HG03060 (cell line): ENCODE measurements at regions not wholly inside any gene's neighbourhood (a gene's known extent, or its start where the extent isn't known, plus 50 kb on each side); places are given as distances from the start of the nearest gene placed in this dataset.

Experiments used
- ATAC-seq: cut with Tn5 transposase; IDR thresholded peaks from one replicate; pipeline ENCODE4 v1.9.1; 2021; ENCODE audit warnings: low read depth, moderate number of reproducible peaks; ENCODE audit not compliant: unreplicated experiment

DNA sequence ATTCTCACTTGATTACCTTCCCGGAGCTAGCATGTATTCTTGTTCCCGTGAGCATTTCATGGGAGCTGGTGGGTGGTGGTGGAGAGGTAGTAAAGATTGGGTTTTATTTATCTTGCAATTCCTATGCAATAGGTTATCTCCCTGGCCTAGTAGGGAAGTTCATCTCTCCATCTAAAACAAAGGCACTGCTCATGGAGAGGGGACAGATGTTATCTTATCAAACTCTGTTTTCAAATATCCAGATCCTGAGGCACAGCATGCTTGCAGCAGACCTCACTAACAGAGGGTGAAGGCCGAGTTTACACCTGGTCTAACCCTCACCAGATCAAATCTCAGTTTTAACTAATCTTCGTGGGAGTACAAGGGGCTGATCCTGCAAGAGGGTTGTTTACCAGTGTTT lies 98.9 kb downstream of the CYRIA start:
- ATAC-seq: no peak

- no peak for ATAC-seq
Observed at GRCh38 chr2:16565481-16565880, 100.2 kb downstream of the CYRIA start.

DNA sequence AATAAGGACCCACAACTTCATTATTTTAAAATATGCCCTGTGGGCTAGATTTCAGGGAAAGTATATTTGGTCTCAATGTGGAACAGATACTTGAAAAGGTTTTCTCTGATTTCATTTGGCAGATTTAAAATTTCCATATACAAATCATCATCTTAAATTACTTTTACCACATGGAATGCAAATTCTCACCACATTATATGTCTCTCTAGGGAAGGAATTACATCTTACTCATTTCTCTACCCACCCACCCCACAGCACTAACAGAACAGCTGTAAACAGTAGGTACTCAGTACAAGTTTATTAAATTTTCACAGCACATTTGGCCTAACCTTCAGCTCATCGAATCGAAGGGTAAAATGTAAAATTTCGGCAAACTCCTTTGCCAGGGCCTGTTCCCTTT lies 104.0 kb downstream of the CYRIA start:
- no peak for ATAC-seq

- no peak for ATAC-seq
Observed at GRCh38 chr2:16561251-16561650, 104.4 kb downstream of the CYRIA start.

- no peak for ATAC-seq
Observed at GRCh38 chr2:16559278-16560067, 106.2 kb downstream of the CYRIA start.

DNA sequence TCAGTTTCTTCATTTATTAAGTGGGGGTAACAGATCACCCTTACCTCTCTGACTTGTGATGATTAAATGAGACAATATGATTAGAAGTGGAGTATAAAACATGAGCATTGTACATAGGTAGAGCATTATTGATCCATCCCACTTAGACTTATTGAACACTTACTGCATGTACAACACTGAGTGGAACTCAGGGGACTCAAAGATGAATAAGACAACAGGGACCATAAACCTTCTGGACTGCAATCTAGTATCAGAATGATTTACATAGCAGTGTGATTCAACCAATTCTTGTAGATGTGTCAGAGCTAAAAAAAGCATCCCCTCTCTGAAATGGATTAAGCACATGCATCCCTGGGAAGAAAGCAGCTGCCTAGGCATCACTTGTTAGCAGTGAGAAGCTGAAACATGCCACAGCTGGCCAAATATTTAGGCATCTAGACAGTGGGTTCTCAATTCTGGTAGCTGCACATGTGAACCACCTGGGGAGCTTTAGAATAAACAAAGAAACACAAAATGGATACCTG lies 111.5 kb downstream of the CYRIA start:
- no peak for ATAC-seq

DNA sequence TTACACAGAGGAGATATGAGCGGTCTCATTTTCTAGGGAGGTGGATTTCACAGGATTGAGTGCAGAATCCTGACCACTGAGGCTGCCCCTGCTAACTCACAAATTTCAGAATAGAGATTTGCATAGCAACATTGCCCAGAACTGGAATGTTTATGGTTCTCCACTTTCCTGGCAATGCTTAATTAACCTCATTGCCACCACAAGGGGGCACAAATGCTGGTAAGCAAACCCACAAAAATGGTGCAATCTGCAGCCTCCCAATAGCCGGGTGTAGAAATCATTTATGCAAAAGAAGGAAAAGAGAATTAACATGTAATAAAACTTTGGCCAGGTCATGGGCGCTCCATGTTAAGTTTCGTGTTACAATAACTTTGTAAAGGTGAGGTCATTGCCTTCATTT lies 112.4 kb downstream of the CYRIA start:
- ATAC-seq: no peak

DNA sequence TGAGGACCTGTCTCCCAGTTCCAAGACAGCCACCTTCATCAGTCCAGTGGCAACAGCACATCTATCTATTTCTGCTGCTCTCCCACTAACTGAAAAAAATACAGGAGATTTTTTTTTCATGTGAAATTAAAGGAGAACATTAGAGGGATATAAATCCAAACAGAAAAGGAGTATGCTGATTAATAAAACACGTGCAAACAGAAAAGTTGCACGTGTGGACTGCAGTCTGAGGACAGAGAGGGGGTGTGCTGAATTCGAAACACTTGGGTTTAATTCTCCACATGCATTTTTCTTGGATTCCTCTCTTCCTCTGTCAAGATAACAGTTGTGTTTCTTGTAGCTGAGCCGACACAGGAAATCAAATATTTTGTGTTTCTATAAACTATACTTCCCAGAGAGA lies 113.4 kb downstream of the CYRIA start:
- ATAC-seq: no peak

- no peak for ATAC-seq
Observed at GRCh38 chr2:16548036-16548435, 117.6 kb downstream of the CYRIA start.

DNA sequence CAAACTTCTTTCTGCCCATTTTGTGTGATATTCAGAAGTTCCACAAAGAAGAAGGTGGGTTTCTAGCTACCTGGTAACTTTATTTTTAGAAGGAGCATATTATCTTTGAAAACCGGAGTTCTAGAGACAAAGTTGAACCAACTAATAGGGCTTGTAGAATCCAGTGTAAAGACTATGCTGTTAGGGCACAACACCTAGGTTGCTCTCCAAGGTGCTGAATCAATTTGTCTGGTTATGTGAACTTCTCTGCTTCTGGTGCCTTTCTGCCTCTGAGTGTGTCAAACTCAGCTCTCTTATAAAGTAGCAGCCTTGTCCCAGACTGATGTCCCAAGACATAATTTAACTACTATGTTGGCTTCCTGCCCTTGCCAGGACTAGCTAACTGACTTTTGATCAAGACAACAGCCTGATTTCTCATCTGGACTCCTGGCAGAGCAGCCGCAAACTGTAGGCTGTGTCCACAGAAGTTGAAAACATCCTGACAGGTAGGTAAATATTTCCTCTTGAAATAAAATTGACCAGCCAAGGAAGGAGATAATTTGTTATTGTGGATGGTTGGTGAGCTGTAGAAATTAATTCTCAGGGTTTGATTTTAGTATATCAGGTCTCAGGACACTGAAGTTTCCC lies 119.4 kb downstream of the CYRIA start:
- ATAC-seq: no peak

- ATAC-seq: no peak
Observed at GRCh38 chr2:16538707-16539106, 126.9 kb downstream of the CYRIA start.

- no peak for ATAC-seq
Observed at GRCh38 chr2:16537347-16537746, 128.3 kb downstream of the CYRIA start.

DNA sequence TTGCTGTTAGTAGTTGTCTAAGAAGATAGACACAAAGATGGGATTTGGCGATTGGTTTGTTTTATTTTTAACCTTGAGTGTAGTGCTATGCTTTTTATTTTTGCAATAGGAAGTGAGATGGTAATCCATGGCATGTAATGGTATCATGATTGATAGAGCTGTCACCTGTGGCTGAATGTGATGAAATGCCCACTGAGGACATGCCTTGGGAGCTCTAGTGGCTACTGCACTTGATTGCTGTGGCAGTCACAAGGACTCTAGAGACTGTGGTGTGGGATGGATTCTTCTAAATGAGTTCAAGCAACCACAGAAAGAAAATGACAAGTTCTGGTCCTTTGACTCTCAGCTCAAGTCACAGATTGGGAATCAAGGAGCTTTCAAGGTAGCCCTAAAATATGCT lies 139.4 kb downstream of the CYRIA start:
- ATAC-seq: no peak

DNA sequence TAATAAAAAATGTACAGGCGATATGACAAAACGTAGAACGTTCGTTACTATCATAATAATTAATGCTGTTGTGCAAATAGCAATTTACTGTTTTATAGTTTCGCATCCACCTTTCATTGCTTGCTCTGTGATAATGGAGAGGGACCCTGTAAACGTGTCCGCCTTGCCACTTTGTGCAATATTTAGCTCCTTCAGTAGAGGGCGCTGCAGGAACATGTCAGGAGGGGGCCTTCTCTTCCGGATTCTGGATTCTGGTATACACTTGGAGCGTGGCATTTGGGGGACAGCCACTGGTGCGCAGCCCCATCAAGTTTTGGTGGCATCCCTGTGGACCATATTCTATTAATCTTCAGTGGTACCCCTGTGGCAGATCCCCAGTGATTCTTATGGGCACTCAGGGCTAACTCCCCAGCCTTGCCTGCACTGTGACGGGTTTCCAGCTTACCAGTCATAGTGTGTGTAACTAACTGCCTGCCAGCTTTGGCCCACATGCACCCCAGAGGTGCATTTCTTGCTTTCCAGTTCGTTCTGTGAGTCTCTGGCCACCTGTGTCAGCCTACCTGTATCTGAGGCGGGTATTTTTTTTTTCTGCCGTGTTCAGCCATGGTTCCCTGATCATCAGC lies 140.3 kb downstream of the CYRIA start:
- ATAC-seq: no peak

DNA sequence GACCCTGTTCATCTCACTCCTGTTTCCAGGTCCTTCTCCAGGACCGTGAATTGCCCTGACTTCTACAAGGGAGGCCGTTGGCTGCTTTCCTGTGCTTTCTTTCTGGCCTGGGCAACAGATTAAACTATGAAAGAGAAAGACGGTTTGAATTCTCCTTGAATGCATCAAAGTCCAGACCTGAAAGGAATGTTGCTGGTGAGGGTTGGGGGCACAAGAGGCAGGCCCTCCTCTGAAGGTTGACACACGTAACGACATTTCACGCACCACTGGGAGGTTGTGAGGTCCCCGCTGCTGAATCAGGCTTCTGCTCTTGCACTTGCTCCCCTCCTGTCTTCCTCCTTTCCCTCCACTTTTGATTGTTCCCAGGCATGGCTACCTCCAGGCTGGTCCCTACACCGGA lies 141.9 kb downstream of the CYRIA start:
- no peak for ATAC-seq

GRCh38 chr2:16522031-16522831 lies 143.4 kb downstream of the CYRIA start:
- ATAC-seq: no peak

GRCh38 chr2:16520891-16521290 lies 144.7 kb downstream of the CYRIA start:
- no peak for ATAC-seq

DNA sequence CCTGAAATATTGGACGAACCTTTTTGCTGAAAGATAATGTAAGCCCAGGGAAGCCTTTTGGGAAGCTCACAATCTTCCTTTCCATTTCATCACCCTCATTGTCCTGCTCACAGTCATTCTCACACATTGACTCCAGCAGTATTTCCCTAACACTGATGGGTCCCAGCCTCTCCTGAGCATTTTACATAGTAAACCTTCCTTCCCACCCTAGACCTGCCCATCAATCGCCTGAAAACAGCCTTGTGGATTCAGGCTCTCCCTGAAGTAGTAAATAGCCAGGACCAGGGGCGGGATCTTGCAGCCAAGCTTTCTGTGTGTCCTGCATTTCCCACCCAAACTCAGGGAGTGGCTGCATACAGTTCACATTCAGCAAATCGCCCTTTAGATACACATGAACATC lies 149.9 kb downstream of the CYRIA start:
- ATAC-seq: no peak

DNA sequence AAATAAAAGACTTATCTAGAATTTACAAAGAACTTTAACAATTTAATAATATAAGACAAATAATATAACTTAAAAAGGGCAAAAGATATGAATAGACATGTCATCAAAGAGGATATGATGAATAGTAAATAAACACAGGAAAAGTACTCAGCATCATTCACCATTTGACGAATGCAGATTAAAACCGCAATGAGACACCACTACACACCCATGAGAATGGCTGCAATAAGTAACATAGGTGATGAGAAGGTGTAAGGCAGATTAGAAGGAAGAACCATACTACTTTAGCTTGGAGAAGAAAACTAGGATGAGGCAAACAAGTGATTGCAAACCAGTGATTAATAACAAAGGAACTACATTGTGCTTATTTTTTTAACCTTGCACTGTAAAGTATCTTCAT lies 152.0 kb downstream of the CYRIA start:
- ATAC-seq: no peak

- no peak for ATAC-seq
Observed at GRCh38 chr2:16511041-16511440, 154.6 kb downstream of the CYRIA start.

DNA sequence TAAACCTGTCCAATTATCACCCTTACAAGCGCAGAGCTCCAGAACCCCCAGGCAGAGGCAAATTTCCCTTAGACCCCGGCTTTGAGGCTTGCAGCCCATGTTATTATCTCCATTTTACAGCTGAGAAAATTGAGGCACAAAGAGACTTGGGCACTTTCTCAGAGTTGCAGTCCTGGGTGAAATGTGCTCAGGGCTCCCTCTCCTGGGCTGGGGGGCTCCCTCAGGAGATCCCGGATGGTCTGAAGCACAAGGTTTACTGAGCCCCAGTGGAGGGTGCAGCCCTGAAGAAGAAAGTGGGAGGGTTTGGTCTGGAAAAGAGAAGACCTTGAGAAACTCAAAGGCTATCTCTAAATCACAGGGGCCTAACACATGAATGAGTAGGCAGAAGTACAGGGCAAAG lies 156.6 kb downstream of the CYRIA start:
- ATAC-seq: no peak
